Loucy (cell line): ENCODE measurements at regions not wholly inside any gene's neighbourhood (a gene's known extent, or its start where the extent isn't known, plus 50 kb on each side); places are given as distances from the start of the nearest gene placed in this dataset.

Experiments
- CTCF ChIP-seq: fragments of 200-600 bp; sonication (generic); conservative IDR thresholded peaks from 2 replicates; pipeline ENCODE4 v1.5.1; 2014; ENCODE audit warnings: mild to moderate bottlenecking, antibody characterized with exemption, low read length
- EZH2phosphoT487 ChIP-seq: fragments of 200-600 bp; IDR thresholded peaks from 2 replicates; pipeline ENCODE4 v1.6.1; 2018; ENCODE audit warnings: antibody characterized with exemption, mild to moderate bottlenecking, moderate library complexity, borderline replicate concordance

GRCh38 chr13:80118099-80118498, 222.8 kb downstream of the SPRY2 start:
- TF ChIP-seq CTCF (no peak), EZH2phosphoT487 (no peak)
